CD4-positive, alpha-beta memory T cell (primary cell): ENCODE measurements at regions not wholly inside any gene's neighbourhood (a gene's known extent, or its start where the extent isn't known, plus 50 kb on each side); places are given as distances from the start of the nearest gene placed in this dataset.

Experiments used
- CTCF ChIA-PET: fragments of 350-600 bp; sonication (Branson Sonifier 250); formaldehyde crosslinking; loops from one replicate; lab custom pipeline; 2021; ENCODE audit warnings: inconsistent platforms; ENCODE audit not compliant: partially characterized antibody; lab: Charles Lee
- POLR2A ChIA-PET: fragments of 350-600 bp; sonication (Branson Sonifier 250); formaldehyde crosslinking; loops from one replicate; lab custom pipeline; 2021; ENCODE audit not compliant: partially characterized antibody; lab: Charles Lee
- DNase-seq, 5 donors: peaks; one replicate each; pipeline versions ENCODE4 v3.0.0 to v3.0.0-alpha.2; 2020 to 2022; ENCODE audit warnings: mixed read lengths in 1 of 5
- H3K27ac ChIP-seq: one replicate; pipeline ENCODE4 v1.7.0; 2013; ENCODE audit warnings: low read depth, low read length
- H3K27me3 ChIP-seq: 2 replicates; pipeline ENCODE4 v1.7.0; 2013; ENCODE audit warnings: mild to moderate bottlenecking, low read length, moderate library complexity; ENCODE audit not compliant: insufficient read depth
- H3K36me3 ChIP-seq: 2 replicates; pipeline ENCODE4 v1.7.0; 2013; ENCODE audit warnings: mild to moderate bottlenecking, low read length, moderate library complexity; ENCODE audit not compliant: insufficient read depth
- H3K4me1 ChIP-seq: 2 replicates; pipeline ENCODE4 v1.7.0; 2013; ENCODE audit warnings: mild to moderate bottlenecking, low read length, moderate library complexity; ENCODE audit not compliant: insufficient read depth
- H3K4me3 ChIP-seq, 2 donors: one replicate each; pipeline ENCODE4 v1.7.0; 2013; ENCODE audit warnings: low read length in 2 of 2, mild to moderate bottlenecking in 1 of 2
- H3K9me3 ChIP-seq, 2 donors: one replicate each; pipeline ENCODE4 v1.7.0; 2013; ENCODE audit warnings: low read length in 2 of 2, control low read depth in 1 of 2; ENCODE audit not compliant: control insufficient read depth in 1 of 2
- H3K27ac Mint-ChIP-seq, 7 donors: one replicate each; pipeline ENCODE4 v1.8.0; 2020 to 2021; ENCODE audit warnings: mixed read lengths in 7 of 7, mild to moderate bottlenecking in 6 of 7, inconsistent platforms in 3 of 7, moderate library complexity in 3 of 7
- H3K27me3 Mint-ChIP-seq, 2 donors: one replicate each; pipeline ENCODE4 v1.8.0; 2020 to 2021; ENCODE audit warnings: mixed read lengths in 2 of 2
- H3K36me3 Mint-ChIP-seq, 2 donors: one replicate each; pipeline ENCODE4 v1.8.0; 2020 to 2021; ENCODE audit warnings: mixed read lengths in 2 of 2, inconsistent platforms in 1 of 2, mild to moderate bottlenecking in 1 of 2
- H3K4me1 Mint-ChIP-seq, 4 donors: one replicate each; pipeline ENCODE4 v1.8.0; 2020 to 2021; ENCODE audit warnings: mixed read lengths in 4 of 4, mild to moderate bottlenecking in 1 of 4
- H3K4me3 Mint-ChIP-seq, 8 donors: one replicate each; pipeline ENCODE4 v1.8.0; 2020 to 2021; ENCODE audit warnings: mixed read lengths in 8 of 8, mild to moderate bottlenecking in 7 of 8, moderate library complexity in 6 of 8, inconsistent platforms in 3 of 8
- H3K9me3 Mint-ChIP-seq, 8 donors: one replicate each; pipeline ENCODE4 v1.8.0; 2020 to 2021; ENCODE audit warnings: mixed read lengths in 8 of 8, mild to moderate bottlenecking in 5 of 8, inconsistent platforms in 3 of 8, moderate library complexity in 1 of 8
- intact Hi-C: fragments of 100-400 bp; cut with micrococcal nuclease; formaldehyde crosslinking; loops from one replicate; pipeline ENCODE4 v1.15.1; 2023

GRCh38 chr5:147143215-147143614, 91.6 kb upstream of the STK32A start:
- POLR2A ChIA-PET: no interaction called here
- H3K4me3 Mint-ChIP-seq: no peak overlapping the region
- intact Hi-C loops: no loop called here
- Histone ChIP-seq H3K9me3 (no peaks in the 10 kb centered on the region), H3K36me3 (no peaks in the 10 kb centered on the region), H3K27me3 (no peaks in the 10 kb centered on the region), H3K4me3 (no peak overlapping the region), H3K4me1 (no peaks in the 10 kb centered on the region), H3K27ac (no peak overlapping the region)
- no peaks in the 10 kb centered on the region for H3K36me3 Mint-ChIP-seq
- peaks cover 0 to 4% of the 10 kb centered on the region in 2 donors for H3K27me3 Mint-ChIP-seq
- H3K9me3 Mint-ChIP-seq: peaks cover 9 to 30% (median 21%) of the 10 kb centered on the region in 8 donors
- no peak overlapping the region for H3K27ac Mint-ChIP-seq
- no peak for DNase-seq
- CTCF ChIA-PET: no interaction called here
- no peaks in the 10 kb centered on the region for H3K4me1 Mint-ChIP-seq

GRCh38 chr5:147145328-147145727, 89.5 kb upstream of the STK32A start:
- no peak for DNase-seq
- H3K9me3 Mint-ChIP-seq: peaks cover 0 to 11% (median 4%) of the 10 kb centered on the region in 8 donors
- H3K36me3 Mint-ChIP-seq: no peaks in the 10 kb centered on the region
- no peaks in the 10 kb centered on the region for H3K4me1 Mint-ChIP-seq
- no peak overlapping the region for H3K27ac Mint-ChIP-seq
- ChIA-PET POLR2A (no interaction called here), CTCF (no interaction called here)
- H3K9me3 ChIP-seq: no peaks in the 10 kb centered on the region
- H3K36me3 ChIP-seq: no peaks in the 10 kb centered on the region
- no peak overlapping the region for H3K4me3 Mint-ChIP-seq
- H3K27me3 Mint-ChIP-seq: peaks cover 0 to 2% of the 10 kb centered on the region in 2 donors
- H3K27me3 ChIP-seq: no peaks in the 10 kb centered on the region
- no peak overlapping the region for H3K27ac ChIP-seq
- H3K4me3 ChIP-seq: no peak overlapping the region
- no peaks in the 10 kb centered on the region for H3K4me1 ChIP-seq
- intact Hi-C loops: no loop called here

- CTCF ChIA-PET: no interaction called here
- H3K36me3 Mint-ChIP-seq: no peaks in the 10 kb centered on the region
Observed at GRCh38 chr5:147148715-147149114, 86.1 kb upstream of the STK32A start.

GRCh38 chr5:147152086-147152485, 82.7 kb upstream of the STK32A start:
- Mint-ChIP-seq H3K4me1 (no peaks in the 10 kb centered on the region), H3K36me3 (no peaks in the 10 kb centered on the region), H3K9me3 (no peaks in the 10 kb centered on the region), H3K27ac (no peak overlapping the region), H3K4me3 (no peak overlapping the region), H3K27me3 (peaks cover 0 to 4% of the 10 kb centered on the region in 2 donors)
- no peaks in the 10 kb centered on the region for H3K36me3 ChIP-seq
- H3K27me3 ChIP-seq: no peaks in the 10 kb centered on the region
- CTCF ChIA-PET: no interaction called here
- H3K27ac ChIP-seq: no peak overlapping the region
- no peak for DNase-seq
- H3K4me1 ChIP-seq: no peaks in the 10 kb centered on the region
- no peaks in the 10 kb centered on the region for H3K9me3 ChIP-seq
- intact Hi-C loops: no loop called here
- no peak overlapping the region for H3K4me3 ChIP-seq
- POLR2A ChIA-PET: no interaction called here

More at GRCh38 chr5:147148715-147149114, 86.1 kb upstream of the STK32A start:
- H3K9me3 ChIP-seq: no peaks in the 10 kb centered on the region
- no peak overlapping the region for H3K4me3 Mint-ChIP-seq
- intact Hi-C loops: no loop called here
- no peak overlapping the region for H3K4me3 ChIP-seq
- no peaks in the 10 kb centered on the region for H3K4me1 ChIP-seq
- no peak overlapping the region for H3K27ac Mint-ChIP-seq
- no peaks in the 10 kb centered on the region for H3K27me3 ChIP-seq
- no peak overlapping the region for H3K27ac ChIP-seq
- H3K36me3 ChIP-seq: no peaks in the 10 kb centered on the region
- no peak for DNase-seq
- H3K4me1 Mint-ChIP-seq: no peaks in the 10 kb centered on the region
- peaks cover 0 to 2% (median 0%) of the 10 kb centered on the region in 8 donors for H3K9me3 Mint-ChIP-seq
- POLR2A ChIA-PET: no interaction called here
- peaks cover 0 to 4% of the 10 kb centered on the region in 2 donors for H3K27me3 Mint-ChIP-seq

- Mint-ChIP-seq H3K36me3 (no peaks in the 10 kb centered on the region), H3K9me3 (no peaks in the 10 kb centered on the region), H3K4me1 (no peaks in the 10 kb centered on the region), H3K4me3 (no peak overlapping the region), H3K27ac (no peak overlapping the region), H3K27me3 (peaks cover 0 to 2% of the 10 kb centered on the region in 2 donors)
- CTCF ChIA-PET: no interaction called here
- Histone ChIP-seq H3K36me3 (no peaks in the 10 kb centered on the region), H3K9me3 (no peaks in the 10 kb centered on the region), H3K27ac (no peak overlapping the region), H3K4me1 (no peaks in the 10 kb centered on the region), H3K4me3 (no peak overlapping the region), H3K27me3 (no peaks in the 10 kb centered on the region)
- no peak for DNase-seq
- intact Hi-C loops: no loop called here
- POLR2A ChIA-PET: no interaction called here
Observed at GRCh38 chr5:147154809-147155208, 80.0 kb upstream of the STK32A start.

GRCh38 chr5:147156012-147156411, 78.8 kb upstream of the STK32A start:
- H3K4me1 Mint-ChIP-seq: no peaks in the 10 kb centered on the region
- no peak overlapping the region for H3K27ac Mint-ChIP-seq
- H3K4me1 ChIP-seq: no peaks in the 10 kb centered on the region
- H3K36me3 Mint-ChIP-seq: no peaks in the 10 kb centered on the region
- no peaks in the 10 kb centered on the region for H3K36me3 ChIP-seq
- peaks cover 2 to 4% of the 10 kb centered on the region in 2 donors for H3K27me3 Mint-ChIP-seq
- CTCF ChIA-PET: interaction anchor here (1.5 to 2.2 kb wide), 2 partner anchors 33 to 623 kb away, joined by 4 to 6 read pairs; no protein-coding TSS in a partner anchor
- H3K4me3 Mint-ChIP-seq: no peak overlapping the region
- H3K4me3 ChIP-seq: no peak overlapping the region
- H3K9me3 Mint-ChIP-seq: peaks cover 0 to 2% (median 0%) of the 10 kb centered on the region in 8 donors
- intact Hi-C loops: no loop called here
- DNase-seq: no peak
- POLR2A ChIA-PET: no interaction called here
- no peaks in the 10 kb centered on the region for H3K27me3 ChIP-seq
- no peak overlapping the region for H3K27ac ChIP-seq
- no peaks in the 10 kb centered on the region for H3K9me3 ChIP-seq

- POLR2A ChIA-PET: no interaction called here
- CTCF ChIA-PET: no interaction called here
- peak overlapping the region in 1 of 8 donors; percentile 15 for H3K4me3 Mint-ChIP-seq
- no peaks in the 10 kb centered on the region for H3K36me3 ChIP-seq
- H3K27ac Mint-ChIP-seq: no peak overlapping the region
- H3K27me3 Mint-ChIP-seq: peaks cover 2 to 4% of the 10 kb centered on the region in 2 donors
- intact Hi-C loops: no loop called here
- no peaks in the 10 kb centered on the region for H3K4me1 Mint-ChIP-seq
- no peaks in the 10 kb centered on the region for H3K36me3 Mint-ChIP-seq
- no peak overlapping the region for H3K27ac ChIP-seq
- H3K4me1 ChIP-seq: no peaks in the 10 kb centered on the region
- no peaks in the 10 kb centered on the region for H3K9me3 ChIP-seq
- no peak for DNase-seq
- H3K9me3 Mint-ChIP-seq: peaks cover 0 to 2% (median 0%) of the 10 kb centered on the region in 8 donors
- no peak overlapping the region for H3K4me3 ChIP-seq
- H3K27me3 ChIP-seq: no peaks in the 10 kb centered on the region
Observed at GRCh38 chr5:147160902-147161700, 73.7 kb upstream of the STK32A start.
